DMS79 treated with DMSO at 0.1 percent for 48 hours (cell line): ENCODE measurements at regions not wholly inside any gene's neighbourhood (a gene's known extent, or its start where the extent isn't known, plus 50 kb on each side); places are given as distances from the start of the nearest gene placed in this dataset.
A peak's percentile ranks its signal among the peaks of the same experiment; 100 is the strongest.

Experiments used
- DNase-seq: peaks from one replicate; lab custom pipeline; 2025; lab: John Stamatoyannopoulos, UW

DNA sequence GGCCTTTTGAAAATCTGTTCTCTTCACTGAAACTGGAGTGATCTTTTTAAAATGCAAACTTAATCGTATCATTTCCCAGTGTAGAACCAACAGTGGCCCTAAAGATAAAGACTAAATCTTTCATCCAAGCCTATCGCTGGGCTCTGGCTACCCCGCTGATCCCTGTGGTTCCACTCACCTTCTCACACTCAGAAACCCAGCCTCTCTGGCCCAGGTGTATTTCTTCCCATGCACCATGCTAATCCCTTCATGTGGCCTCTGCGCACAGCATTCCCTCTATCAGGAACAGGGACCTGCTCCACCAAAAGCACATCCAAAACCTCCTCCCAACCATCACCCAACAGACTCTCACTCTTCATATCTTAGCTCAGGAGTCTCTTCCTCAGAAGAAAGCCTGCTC is 214.1 kb upstream of the DAPK1 start:
- no peak for DNase-seq

DNA sequence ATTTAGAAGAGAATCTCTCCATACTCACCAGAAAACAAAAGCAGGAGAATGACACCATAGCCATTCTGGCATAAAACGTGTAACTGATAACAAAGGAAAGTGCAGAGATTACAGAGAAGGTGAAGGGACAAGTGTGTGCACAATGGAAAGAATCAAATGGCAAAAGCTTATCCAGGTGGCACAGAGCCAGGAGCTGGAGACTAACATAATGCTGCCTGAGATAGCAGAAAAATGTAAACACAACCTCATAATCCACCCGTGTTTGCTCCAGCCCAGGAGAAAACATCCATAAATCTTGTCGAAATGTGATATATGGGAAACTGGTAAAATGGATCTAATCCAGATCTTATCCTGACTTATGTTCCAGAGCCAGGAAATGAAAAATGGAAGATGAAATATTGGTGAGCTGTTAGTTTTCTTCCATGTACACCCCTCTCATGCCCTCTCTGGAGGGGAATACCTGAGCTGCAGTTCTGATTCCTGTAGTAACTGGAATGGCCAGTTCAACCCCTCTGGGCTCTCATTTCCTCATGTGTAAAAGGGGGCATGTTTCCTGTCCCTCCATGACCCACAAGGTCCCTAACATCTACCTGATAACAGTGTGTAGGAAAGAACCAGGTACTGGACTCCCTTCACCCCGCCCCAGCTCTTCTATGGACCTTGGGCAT is 212.3 kb upstream of the DAPK1 start:
- no peak for DNase-seq

DNA sequence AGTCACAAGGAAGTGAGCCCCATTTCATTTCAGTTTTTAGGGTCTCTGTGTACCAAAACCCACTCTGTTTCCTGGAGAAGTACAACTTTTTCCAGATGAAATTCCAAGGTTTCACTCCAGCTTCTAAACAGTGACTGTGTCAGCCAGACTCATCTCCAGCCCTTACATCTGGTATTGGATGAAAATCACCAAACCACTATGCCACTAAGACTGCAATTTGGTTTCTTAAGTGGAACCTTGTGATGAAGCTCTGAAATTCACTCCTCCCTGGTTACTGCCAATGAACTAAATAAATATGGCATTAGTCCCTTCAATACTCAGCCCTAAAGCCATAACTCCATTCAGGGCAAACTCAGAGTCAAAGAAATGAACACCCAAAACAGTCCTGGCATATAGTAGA is 211.2 kb upstream of the DAPK1 start:
- DNase-seq: no peak

DNA sequence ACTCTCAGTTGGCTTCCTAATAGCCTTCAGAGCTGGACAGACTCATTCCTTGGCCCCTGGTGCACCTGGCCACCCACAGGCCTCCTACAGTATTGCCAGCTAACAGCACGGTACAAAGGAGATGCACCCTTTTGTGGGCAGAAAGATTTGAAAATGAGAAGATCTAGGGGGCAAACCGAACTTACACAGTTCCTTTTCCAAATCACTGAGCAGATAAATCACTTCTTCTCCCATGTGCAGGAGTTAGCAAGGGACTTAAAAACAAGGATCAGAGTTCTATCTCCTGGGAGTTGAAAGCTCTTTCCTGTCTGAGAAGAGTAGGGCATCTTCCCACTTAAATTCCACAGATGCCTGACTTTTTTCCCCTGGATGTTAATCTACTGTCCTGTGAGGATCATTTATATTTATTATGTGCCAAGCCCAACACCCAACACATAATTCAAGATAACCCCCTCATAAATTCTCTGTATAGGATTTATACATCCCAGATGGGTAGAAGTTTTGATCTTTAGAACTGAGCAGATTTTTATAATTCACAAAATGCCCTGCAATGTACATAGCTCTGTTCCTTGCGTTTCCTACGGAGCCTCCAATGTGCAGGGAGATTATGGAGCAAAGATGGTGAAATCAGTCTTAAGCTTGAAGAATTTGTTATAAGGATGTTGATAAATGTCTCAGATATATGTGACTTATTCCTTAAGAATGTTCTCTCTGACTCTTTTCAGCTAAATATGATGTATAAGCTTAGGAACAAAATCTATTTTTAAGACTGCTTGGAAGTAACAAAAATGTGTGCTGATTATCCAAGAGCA is 207.2 kb upstream of the DAPK1 start:
- no peak for DNase-seq

DNA sequence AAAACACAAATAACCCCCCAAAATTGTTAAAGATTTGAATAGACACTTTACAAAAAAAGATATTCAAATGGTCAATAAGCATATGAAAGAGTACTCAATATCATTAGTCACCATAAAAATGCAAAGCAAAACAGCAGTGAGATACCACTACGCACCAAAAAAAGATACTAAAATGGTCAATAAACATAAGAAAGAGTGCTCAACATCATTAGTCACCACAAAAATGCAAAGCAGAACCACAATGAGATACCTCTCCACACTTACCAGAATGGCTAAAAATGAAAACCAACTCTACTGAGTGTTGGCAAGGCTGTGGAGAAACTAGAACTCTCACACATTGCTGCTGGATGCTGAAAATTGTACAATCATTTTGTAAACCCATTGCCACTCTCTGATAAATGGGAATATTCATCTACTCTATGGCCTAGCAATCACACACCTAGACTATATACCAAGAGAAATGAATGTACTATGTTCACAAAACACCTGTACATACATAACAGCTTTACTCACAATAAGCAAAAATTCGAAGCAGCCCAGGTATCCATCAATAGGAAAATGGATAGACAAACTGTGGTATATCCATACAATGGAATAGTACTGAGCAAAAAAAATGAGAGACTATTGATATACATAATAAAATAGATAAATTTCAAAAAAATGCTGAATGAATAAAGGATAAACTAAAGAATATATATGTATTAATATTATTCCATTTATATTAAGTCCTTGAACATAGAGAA is 205.0 kb upstream of the DAPK1 start:
- DNase-seq: no peak

DNA sequence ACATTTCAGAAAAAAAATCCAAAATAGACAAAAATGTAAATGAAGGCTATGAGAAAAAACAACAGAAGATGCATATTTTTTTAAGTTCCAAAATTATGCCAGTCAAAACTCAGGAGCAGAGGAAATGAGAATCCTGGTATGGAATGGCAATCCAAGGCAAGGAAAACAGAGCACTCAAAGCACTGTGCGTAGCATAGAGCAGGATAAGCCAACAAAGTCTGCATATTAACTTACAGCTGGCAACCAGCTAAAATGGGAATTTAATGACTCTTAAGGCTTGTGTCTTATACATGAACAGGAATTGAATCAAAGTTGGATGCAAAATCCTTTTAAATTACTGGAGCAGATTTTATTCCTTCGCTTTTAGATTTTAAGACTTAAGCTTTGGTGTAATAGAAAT is 203.5 kb upstream of the DAPK1 start:
- DNase-seq: no peak

DNA sequence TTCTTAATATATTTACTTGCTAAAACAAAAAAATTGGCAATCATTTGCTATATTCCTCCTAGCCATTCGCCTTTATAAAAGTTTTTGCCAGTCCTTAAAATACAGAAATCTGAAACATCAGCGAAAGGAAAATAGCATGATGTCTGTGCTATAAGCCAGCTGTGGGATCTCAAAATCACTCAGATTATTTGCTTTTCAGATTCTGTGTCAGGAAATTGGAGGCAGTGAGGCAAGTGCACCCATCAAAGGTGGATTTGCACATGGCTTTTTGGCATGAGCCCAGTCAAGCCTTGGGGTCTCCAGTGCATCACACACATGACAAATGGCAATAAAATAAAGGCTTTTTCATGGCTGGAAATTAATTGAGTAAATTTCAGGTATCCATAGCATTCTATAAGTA is 196.8 kb upstream of the DAPK1 start:
- no peak for DNase-seq

DNA sequence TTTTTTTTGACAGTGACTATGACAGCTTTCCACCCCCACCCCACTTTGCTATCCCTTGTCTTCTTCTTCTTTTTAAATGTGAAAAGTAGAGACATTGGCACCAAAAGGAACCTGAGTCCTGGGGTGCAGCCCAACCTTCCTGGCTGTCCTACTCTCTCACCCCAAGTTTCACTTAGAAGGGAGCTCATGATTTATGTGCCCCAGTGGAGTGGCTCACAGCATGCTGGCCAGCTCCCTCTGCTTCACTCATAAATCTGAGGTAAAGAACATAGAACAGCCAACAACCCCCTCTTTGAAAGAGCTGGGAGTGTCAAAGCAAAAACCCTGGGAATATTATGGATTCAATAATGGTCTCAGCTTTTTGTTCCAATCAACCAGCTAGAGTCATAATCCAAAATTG is 196.3 kb upstream of the DAPK1 start:
- no peak for DNase-seq

DNA sequence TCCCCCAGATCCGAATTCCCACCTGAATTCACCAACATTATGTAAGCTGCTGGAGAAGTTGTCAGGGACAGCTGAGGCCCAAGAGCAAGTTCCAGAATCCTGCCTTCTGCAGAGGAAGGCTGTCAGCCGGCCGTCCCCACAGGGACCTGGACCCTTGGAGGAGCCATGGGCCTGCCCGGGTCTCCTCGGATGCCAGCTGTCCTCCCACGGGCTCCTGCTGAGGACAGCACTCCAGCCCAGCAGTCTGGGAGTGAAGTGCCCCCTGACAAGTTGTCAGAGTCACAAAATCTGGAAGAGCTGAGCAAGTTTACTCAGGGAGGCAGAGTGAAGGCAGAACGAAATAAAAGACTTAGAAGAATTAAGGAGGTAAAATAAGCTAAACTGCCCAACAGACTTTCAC is 192.5 kb upstream of the DAPK1 start:
- no peak for DNase-seq

DNA sequence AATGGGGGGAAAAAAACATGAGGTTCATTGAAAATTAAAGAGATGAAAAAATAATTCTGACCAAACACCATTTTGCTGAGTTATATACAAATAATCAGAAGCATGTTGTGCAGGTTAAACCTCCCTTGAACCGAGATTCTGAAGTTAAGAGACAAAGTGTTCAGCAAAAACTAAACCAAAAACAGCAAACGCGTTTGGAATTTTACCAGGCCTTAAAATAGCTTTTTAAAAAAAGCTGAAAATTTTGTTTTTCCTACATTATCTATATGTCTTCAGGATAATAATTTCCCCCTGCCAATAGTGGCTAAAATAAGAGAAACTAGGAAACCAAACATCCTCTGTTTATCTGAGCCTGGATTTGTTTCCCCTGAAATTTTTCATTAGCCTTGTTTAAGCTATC is 191.7 kb upstream of the DAPK1 start:
- no peak for DNase-seq

DNA sequence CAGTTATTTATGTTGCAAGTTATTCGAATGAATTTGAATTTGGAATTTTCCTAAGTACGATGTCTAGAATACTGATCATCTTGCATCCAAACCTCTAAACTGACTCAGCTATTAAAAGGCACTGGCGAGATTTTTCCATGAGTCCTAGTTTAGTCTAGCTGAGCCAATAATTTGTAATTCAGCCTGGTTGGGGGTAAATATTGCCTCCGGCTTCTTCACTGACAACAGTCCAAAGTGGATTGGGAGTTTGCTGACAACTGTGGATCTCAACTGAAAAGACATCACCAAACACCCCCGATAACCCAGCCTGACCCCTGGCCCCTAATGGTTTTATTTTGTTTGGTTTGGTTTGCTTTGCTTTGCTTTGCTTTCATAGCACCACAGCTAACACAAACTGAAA is 189.8 kb upstream of the DAPK1 start:
- DNase-seq: no peak

DNA sequence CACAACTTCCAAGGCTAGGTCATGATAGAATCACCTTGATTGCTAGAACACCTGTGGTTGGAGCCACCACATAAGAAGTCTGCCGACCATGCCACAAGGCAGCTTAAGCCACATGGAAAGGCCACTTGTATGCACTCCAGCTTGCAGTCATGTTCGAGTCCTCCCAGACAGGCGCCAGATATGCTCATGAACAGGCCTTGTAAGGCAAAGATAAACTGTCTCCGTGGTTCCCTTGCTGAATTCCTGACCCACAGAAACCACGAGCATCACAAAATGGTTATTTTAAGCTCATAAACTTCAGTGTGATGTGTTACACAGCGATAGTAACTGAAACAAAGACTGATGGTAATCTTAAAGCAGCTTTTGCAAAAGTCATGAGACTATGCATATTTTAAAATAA is 188.4 kb upstream of the DAPK1 start:
- DNase-seq: no peak

DNA sequence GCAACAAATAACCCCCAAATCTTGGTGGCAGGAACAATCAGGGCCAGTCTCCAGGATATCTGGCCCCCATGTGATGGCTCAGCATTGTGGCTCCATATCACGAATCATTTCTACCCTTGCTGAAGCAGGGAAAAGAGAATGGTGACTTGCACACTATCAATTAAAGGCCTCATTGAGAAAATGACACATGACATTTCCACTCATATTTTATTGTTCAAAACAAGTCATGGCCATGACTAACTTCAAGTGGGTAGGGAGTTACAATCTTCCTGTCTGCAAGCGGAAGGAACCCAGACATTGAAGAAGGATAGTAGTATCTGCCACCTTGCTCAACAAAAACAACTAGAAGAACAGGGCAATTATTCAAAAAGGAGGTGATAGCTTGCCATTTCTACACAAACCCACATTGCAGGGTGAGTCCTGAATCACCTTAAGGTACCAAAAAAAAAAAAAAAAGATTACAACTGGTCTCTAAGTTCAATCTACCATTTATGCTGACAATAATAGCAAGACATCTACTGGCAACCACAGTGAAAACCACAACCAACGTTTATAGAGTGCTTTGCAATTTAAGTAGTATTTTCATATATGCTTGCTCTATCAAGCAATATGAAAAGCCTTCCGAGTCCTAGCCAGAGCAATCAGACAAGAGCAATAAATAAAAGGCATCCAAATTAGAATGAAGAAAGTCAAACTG is 186.7 kb upstream of the DAPK1 start:
- DNase-seq: no peak

DNA sequence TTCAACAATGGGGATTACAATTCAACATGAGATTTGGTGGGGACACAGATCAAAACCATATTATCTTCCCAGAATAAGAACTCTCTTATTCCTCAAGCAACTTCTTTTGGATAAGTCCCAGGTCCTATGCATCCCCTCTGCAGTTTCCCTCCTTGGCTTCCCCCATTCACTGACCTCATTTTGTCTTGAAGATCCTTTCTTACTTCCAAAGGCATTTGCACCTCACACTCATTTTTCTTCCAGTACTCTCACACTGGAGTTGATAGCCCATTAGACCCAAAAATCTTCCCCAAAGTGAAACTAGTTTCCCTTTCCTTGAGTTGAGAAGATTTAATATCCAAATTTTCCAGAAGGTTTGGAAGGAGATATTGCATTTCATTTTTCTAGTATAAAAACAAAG is 178.0 kb upstream of the DAPK1 start:
- no peak for DNase-seq

DNA sequence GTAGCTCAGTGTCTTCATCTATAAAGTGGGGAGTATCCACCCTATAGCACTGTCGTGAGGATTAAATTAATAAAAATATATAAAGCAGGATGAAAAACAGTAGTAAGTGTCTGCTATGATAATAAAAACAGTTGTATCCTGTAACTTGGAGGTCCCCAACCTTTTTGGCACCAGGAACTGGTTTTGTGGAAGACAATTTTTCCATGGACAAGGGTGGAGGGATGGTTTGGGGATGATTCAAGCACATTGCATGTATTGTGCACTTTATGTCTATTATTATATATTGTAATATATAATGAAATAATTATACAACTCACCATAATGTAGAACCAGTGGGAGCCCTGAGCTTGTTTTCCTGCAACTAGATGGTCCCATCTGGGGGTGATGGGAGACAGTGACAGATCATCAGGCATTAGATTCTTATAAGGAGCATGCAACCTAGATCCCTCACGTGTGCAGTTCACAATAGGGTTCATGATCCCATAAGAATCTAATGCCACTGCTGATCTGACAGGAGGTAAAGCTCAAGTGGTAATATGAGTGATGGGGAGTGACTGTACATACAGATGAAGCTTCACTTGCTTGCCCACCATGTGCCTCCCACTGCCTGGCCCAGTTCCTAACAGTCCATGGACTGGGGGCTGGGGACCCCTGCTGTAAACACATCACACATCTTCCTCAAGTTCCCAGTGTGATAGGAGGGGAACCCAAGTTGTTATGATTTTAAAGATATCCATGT is 177.4 kb upstream of the DAPK1 start:
- no peak for DNase-seq

DNA sequence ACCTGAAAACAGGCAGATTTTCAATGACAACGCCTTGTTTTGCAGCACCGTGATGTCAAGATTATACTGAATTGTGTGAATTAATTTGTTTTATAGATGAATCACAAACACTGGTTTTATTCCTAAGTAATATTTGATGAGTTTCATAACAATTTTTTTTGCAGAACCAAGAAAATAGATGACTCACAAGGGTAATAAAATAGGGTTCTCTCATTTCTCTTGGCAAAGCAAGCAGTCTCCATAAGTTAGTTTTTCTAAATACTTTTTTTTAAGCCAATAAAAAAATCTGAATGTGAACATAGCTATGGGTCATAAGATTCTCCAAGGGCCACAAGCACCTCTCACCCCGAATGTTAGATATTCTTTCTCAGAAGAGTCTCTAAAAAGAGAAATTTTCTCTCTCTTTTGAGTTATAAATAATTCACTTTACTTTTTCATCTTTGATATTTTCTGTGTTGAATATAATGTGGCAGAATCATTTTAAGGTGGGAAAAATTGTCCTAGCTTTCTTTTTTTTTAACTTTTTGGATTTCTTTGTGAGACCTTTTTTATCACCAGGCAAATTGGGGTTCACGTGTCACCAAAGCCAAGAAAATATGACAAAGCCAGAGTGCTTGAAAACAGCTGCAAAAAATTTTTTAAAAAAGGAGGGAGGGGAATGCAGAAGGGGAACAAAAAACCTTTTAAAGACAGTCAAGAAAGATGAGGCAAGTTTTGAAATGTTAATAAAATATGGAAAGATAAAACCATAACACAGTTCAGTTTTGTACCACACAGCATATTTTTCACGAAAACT is 174.6 kb upstream of the DAPK1 start:
- DNase-seq: no peak

DNA sequence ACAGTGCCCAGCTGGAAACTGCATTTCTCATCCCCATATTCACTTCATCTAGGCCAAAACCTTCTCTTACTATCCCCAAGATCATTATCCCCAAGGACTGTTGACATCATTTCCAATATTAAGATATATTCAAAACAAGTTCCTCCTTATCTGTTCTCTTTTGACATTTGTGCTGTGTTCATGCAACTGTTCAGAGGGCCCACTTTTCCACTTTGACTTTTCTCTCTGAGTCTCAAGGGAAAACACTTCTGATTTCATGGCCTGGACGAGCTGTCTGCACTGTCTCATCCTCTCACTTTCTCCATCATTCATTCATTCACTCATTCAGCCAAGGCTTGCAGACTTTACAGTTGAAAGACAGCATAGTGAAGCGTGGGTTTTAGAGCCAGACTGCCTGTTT is 173.7 kb upstream of the DAPK1 start:
- no peak for DNase-seq

DNA sequence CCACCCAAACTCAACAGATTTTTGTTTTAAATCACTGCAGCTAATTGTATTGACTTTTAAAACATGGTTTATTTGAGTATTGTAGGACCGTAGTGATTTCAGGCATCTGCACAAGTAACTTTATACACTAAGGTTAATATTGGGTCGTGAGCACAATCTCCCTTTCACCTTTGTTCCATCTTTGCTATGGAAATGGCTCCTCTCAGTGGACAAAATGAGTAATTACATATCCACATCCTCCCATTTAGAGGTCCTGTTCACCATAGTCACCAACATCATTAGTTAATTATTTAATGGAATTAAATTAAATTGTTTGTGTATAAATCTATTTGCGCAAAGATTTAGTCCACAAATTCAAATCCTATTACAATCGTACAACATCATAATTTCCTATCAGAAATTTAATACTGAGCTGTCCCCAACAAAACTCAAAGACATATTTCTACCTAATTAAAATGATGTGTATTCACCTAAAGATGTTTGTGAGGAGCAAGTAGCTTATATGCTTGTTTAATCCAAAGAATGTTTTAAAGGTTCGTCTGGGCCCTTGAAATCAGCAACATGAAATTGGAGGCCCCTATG is 173.0 kb upstream of the DAPK1 start:
- DNase-seq: peak; percentile 5

DNA sequence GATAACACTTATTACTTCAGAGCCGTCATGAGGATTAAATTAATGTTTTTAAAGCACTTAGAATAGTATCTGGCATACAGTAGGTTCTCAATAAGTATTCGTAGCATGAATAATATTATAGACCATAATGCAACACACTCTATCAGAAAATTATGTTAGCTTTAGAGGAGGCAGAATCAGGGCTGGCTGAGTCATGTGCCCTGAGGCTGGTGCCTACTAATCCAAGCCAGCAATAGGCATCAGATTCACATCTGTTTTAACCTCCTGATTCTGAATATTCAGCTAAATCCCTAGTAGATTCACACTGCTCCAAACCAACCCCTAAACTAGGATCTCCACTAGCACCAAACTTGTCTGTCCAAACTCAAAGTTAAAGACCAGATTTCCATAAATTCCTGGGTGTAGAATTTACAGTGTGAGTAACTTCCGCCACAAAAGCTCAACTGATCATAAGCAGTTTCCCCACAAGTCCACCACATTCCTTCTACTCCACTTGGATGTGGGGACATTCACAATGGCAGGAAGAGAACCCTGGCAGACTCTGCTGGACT is 170.0 kb upstream of the DAPK1 start:
- no peak for DNase-seq

DNA sequence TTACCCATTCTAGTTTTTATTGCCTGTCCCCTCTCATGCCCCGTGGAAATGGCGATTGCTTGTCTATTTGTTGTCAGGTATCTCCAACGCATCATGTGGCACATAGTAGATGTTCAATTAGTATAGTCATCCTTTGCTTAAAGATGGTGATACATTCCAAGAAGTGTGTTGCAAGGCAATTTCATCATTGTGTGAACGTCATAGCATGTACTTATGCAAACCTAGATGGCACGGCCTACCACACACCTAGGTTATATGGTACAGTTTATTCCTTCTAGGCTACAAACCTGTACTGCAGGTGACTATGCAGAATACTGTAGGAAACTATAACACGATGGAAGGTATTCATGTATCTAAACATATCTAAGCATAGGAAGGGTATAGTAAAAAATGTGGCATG is 163.9 kb upstream of the DAPK1 start:
- no peak for DNase-seq
